ENCODE measurements at regions not wholly inside any gene's neighbourhood (a gene's known extent, or its start where the extent isn't known, plus 50 kb on each side); places are given as distances from the start of the nearest gene placed in this dataset.

DNA sequence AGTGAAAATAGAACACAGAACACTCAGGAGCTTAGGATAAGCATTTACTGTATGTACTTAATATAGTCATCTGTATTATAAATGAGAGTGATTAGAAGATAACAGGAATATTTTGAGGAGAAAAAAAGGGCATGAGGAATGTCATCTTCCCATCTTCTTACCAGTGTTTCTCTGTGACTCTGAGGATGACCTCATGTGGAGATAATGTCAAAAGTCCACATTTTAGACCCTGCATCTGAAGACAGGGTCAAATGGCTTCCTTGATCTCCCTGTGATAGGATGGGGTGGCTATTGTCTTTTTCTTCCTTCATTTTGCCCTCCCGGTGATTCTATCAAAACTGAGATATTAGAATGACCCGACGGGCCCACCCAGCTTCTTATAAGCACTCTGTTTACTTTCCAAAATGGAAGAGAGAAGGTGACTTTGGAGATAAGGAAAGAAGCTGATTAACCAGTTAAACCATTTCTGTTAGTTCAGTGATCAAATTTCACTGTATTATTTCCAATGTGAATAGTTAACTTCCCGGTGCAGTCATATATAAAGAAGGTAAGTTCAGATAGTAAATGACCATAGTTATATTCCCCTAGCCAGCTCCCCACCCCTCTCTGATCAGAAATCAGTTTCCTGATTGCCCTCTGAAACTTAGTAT lies 115.7 kb upstream of the SALL4 start:
- TF ChIP-seq, protein P1, sequence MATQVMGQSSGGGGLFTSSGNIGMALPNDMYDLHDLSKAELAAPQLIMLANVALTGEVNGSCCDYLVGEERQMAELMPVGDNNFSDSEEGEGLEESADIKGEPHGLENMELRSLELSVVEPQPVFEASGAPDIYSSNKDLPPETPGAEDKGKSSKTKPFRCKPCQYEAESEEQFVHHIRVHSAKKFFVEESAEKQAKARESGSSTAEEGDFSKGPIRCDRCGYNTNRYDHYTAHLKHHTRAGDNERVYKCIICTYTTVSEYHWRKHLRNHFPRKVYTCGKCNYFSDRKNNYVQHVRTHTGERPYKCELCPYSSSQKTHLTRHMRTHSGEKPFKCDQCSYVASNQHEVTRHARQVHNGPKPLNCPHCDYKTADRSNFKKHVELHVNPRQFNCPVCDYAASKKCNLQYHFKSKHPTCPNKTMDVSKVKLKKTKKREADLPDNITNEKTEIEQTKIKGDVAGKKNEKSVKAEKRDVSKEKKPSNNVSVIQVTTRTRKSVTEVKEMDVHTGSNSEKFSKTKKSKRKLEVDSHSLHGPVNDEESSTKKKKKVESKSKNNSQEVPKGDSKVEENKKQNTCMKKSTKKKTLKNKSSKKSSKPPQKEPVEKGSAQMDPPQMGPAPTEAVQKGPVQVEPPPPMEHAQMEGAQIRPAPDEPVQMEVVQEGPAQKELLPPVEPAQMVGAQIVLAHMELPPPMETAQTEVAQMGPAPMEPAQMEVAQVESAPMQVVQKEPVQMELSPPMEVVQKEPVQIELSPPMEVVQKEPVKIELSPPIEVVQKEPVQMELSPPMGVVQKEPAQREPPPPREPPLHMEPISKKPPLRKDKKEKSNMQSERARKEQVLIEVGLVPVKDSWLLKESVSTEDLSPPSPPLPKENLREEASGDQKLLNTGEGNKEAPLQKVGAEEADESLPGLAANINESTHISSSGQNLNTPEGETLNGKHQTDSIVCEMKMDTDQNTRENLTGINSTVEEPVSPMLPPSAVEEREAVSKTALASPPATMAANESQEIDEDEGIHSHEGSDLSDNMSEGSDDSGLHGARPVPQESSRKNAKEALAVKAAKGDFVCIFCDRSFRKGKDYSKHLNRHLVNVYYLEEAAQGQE (IDR thresholded peaks at IDR 0.05; ENCODE audit: insufficient read depth in 1 of 2, low read depth in 2 of 2, low read length in 1 of 2) = no peak
- BruUV-seq (replicated peaks) = no TSS peak
- Histone ChIP-seq H3K9me3 (ENCODE audit: control insufficient read depth, insufficient read depth, low read depth, low read length) (no peaks in the 10 kb centered on the region), H3K27me3 (ENCODE audit: control insufficient read depth, insufficient read depth, low read length) (no peaks in the 10 kb centered on the region), H3K4me3 (ENCODE audit: low read depth in 2 of 2, low read length in 2 of 2) (no peak overlapping the region), H3K27ac (ENCODE audit: low read length) (no peak overlapping the region), H3K4me1 (ENCODE audit: control insufficient read depth, insufficient read depth, low read length) (no peaks in the 10 kb centered on the region), H3K36me3 (ENCODE audit: control insufficient read depth, insufficient read depth, low read length) (no peaks in the 10 kb centered on the region)
- in situ Hi-C loops (cut with HindIII; ENCODE audit: low pct_unique_long_range_greater_than_20kb, low sequenced_read_pairs) = no loop called here
- intact Hi-C loops (cut with micrococcal nuclease; ENCODE audit: unreplicated experiment) = no loop called here
- ChIA-PET POLR2A (no interaction called here), CTCF (interaction anchor here (0.7 kb wide), 1 partner anchor 79 kb away, joined by 3 read pairs; no protein-coding TSS in a partner anchor)
- ATAC-seq (no peak), DNase-seq (ENCODE audit: low read depth, low spot score) (no peak)

DNA sequence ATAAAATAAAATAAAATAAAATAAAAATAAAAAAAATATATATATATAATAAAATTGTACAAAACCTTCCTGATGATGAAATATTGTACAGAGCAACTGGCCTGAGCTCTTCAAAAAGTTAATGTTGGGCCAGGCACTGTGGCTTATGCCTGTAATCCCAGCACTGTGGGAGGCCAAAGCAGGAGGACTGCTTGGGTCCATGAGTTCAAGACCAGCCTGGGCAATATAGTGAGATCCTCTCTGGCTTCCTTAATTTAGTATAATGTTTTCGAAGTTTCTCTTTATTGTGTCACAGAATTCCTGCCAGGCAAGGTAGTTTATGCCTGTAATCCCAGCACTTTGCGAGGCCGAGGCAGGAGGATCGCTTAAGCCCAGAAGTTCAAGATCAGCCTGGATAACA lies 113.9 kb upstream of the SALL4 start:
- no peak for ATAC-seq
- Histone ChIP-seq H3K27ac (ENCODE audit: low read length) (no peak overlapping the region), H3K4me3 (ENCODE audit: low read depth in 2 of 2, low read length in 2 of 2) (no peak overlapping the region), H3K27me3 (ENCODE audit: control insufficient read depth, insufficient read depth, low read length) (no peaks in the 10 kb centered on the region), H3K9me3 (ENCODE audit: control insufficient read depth, insufficient read depth, low read depth, low read length) (no peaks in the 10 kb centered on the region), H3K4me1 (ENCODE audit: control insufficient read depth, insufficient read depth, low read length) (peaks cover 1% of the 10 kb centered on the region), H3K36me3 (ENCODE audit: control insufficient read depth, insufficient read depth, low read length) (no peaks in the 10 kb centered on the region)
- intact Hi-C loops (cut with micrococcal nuclease; ENCODE audit: unreplicated experiment) (no loop called here), in situ Hi-C loops (cut with HindIII; ENCODE audit: low pct_unique_long_range_greater_than_20kb, low sequenced_read_pairs) (no loop called here)
- no TSS peak for BruUV-seq (replicated peaks)
- CTCF ChIA-PET = no interaction called here
- TF ChIP-seq POLR2AphosphoS5 (IDR thresholded peaks at IDR 0.05; ENCODE audit: low read depth, low read length) (no peak), TCF7L2 (IDR thresholded peaks at IDR 0.05; ENCODE audit: low read depth, low read length) (no peak), SIN3A (IDR thresholded peaks at IDR 0.05; ENCODE audit: borderline replicate concordance, insufficient read depth, low read depth, low read length) (no peak)
- TF ChIP-seq, protein P1 (IDR thresholded peaks at IDR 0.05; ENCODE audit: insufficient read depth in 1 of 2, low read depth in 2 of 2, low read length in 1 of 2) = no peak
- TF ChIP-seq, protein P2, sequence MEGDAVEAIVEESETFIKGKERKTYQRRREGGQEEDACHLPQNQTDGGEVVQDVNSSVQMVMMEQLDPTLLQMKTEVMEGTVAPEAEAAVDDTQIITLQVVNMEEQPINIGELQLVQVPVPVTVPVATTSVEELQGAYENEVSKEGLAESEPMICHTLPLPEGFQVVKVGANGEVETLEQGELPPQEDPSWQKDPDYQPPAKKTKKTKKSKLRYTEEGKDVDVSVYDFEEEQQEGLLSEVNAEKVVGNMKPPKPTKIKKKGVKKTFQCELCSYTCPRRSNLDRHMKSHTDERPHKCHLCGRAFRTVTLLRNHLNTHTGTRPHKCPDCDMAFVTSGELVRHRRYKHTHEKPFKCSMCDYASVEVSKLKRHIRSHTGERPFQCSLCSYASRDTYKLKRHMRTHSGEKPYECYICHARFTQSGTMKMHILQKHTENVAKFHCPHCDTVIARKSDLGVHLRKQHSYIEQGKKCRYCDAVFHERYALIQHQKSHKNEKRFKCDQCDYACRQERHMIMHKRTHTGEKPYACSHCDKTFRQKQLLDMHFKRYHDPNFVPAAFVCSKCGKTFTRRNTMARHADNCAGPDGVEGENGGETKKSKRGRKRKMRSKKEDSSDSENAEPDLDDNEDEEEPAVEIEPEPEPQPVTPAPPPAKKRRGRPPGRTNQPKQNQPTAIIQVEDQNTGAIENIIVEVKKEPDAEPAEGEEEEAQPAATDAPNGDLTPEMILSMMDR (IDR thresholded peaks at IDR 0.05) = no peak
- no peak for DNase-seq (ENCODE audit: low read depth, low spot score)
- POLR2A ChIA-PET = no interaction called here
